Sigmoid colon (tissue), 6 donors: ENCODE measurements at regions not wholly inside any gene's neighbourhood (a gene's known extent, or its start where the extent isn't known, plus 50 kb on each side); places are given as distances from the start of the nearest gene placed in this dataset.
A peak's percentile ranks its signal among the peaks of the same experiment; 100 is the strongest.

Source experiments
- DNase-seq: peaks from one replicate; pipeline ENCODE4 v3.0.0-alpha.2; 2019
- H3K27ac ChIP-seq, 4 donors: fragments of 200-600 bp; sonication (generic); one replicate each; pipeline ENCODE4 v1.5.1; 2016 to 2019; ENCODE audit warnings: mild to moderate bottlenecking in 1 of 4
- H3K27me3 ChIP-seq, 3 donors: fragments of 200-600 bp; sonication (generic); one replicate each; pipeline ENCODE4 v1.5.1; 2019; ENCODE audit warnings: mild to moderate bottlenecking in 1 of 3
- H3K36me3 ChIP-seq, 4 donors: fragments of 200-600 bp; sonication (generic); one replicate each; pipeline ENCODE4 v1.5.1; 2016 to 2019
- H3K4me1 ChIP-seq, 4 donors: fragments of 200-600 bp; sonication (generic); one replicate each; pipeline ENCODE4 v1.5.1; 2017 to 2019
- H3K4me3 ChIP-seq, 4 donors: fragments of 200-600 bp; sonication (generic); one replicate each; pipeline ENCODE4 v1.5.1; 2017 to 2019; ENCODE audit warnings: mild to moderate bottlenecking in 2 of 4, moderate library complexity in 1 of 4
- H3K9me3 ChIP-seq, 4 donors: fragments of 200-600 bp in 3 of 4; sonication (generic) in 3 of 4; one replicate each; pipeline versions ENCODE4 v1.5.1 to v1.6.1; 2013 to 2019
- EP300 ChIP-seq, 4 donors: sonication (generic); formaldehyde crosslinking; IDR thresholded peaks; one replicate each; pipeline ENCODE4 v1.6.1; 2017; ENCODE audit warnings: antibody characterized with exemption in 4 of 4
- POLR2A ChIP-seq, 2 donors: fragments of 450-650 bp; IDR thresholded peaks; one replicate each; pipeline ENCODE4 v1.6.1; 2016; ENCODE audit warnings: antibody characterized with exemption in 2 of 2, mild to moderate bottlenecking in 2 of 2, moderate library complexity in 2 of 2
- POLR2AphosphoS5 ChIP-seq, 4 donors: sonication (generic); formaldehyde crosslinking; IDR thresholded peaks; one replicate each; pipeline ENCODE4 v1.6.1; 2017; ENCODE audit warnings: antibody characterized with exemption in 4 of 4
- WGBS, 2 donors: extraction: QIAGEN DNeasy Blood & Tissue Kit; methylation state at CpG; one replicate each; pipeline ENCODE4 v1.1.7; 2013; 5-methylcytosine and 5-hydroxymethylcytosine counted together
- intact Hi-C: fragments of 100-400 bp; cut with DNase I; formaldehyde crosslinking; loops from one replicate; pipeline ENCODE4 v1.15.1; 2023
- TF ChIP-seq, protein P1 (sequence below), 4 experiments: fragments of 450-650 bp in 3 of 4; fragments of 200-600 bp in 1 of 4; IDR thresholded peaks; one replicate each; pipeline ENCODE4 v1.5.1; 2016 to 2019; ENCODE audit warnings: antibody characterized with exemption in 4 of 4, mild to moderate bottlenecking in 3 of 4, moderate library complexity in 2 of 4
- donor health status: healthy with polysubstance abuse.
- donor health status: healthy.

GRCh38 chr1:229854620-229855019 lies 212.4 kb upstream of the GALNT2 start:
- TF ChIP-seq POLR2AphosphoS5 (IDR thresholded peaks at IDR 0.05) (no peak), EP300 (IDR thresholded peaks at IDR 0.05) (no peak), POLR2A (IDR thresholded peaks at IDR 0.05) (no peak)
- TF ChIP-seq, protein P1, sequence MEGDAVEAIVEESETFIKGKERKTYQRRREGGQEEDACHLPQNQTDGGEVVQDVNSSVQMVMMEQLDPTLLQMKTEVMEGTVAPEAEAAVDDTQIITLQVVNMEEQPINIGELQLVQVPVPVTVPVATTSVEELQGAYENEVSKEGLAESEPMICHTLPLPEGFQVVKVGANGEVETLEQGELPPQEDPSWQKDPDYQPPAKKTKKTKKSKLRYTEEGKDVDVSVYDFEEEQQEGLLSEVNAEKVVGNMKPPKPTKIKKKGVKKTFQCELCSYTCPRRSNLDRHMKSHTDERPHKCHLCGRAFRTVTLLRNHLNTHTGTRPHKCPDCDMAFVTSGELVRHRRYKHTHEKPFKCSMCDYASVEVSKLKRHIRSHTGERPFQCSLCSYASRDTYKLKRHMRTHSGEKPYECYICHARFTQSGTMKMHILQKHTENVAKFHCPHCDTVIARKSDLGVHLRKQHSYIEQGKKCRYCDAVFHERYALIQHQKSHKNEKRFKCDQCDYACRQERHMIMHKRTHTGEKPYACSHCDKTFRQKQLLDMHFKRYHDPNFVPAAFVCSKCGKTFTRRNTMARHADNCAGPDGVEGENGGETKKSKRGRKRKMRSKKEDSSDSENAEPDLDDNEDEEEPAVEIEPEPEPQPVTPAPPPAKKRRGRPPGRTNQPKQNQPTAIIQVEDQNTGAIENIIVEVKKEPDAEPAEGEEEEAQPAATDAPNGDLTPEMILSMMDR (IDR thresholded peaks at IDR 0.05), result no peak
- DNase-seq, result no peak
- Histone ChIP-seq H3K4me3 (no peak overlapping the region), H3K27ac (no peak overlapping the region), H3K36me3 (no peaks in the 10 kb centered on the region), H3K9me3 (no peaks in the 10 kb centered on the region), H3K27me3 (no peaks in the 10 kb centered on the region), H3K4me1 (no peaks in the 10 kb centered on the region)
- WGBS, 2 donors, result 91 to 96% methylated on average over 1 of the region's 1 CpG
- intact Hi-C loops, result no loop called here

GRCh38 chr1:229856009-229856650 lies 210.9 kb upstream of the GALNT2 start:
- no peaks in the 10 kb centered on the region for H3K9me3 ChIP-seq
- no peak for DNase-seq
- intact Hi-C loops, result no loop called here
- WGBS, 2 donors, result 32 to 66% methylated on average over 7 of the region's 7 CpGs
- no peaks in the 10 kb centered on the region for H3K36me3 ChIP-seq
- TF ChIP-seq POLR2A (IDR thresholded peaks at IDR 0.05), result no peak
- TF ChIP-seq POLR2AphosphoS5 (IDR thresholded peaks at IDR 0.05), result no peak
- TF ChIP-seq, protein P1 (IDR thresholded peaks at IDR 0.05), result no peak
- no peak for TF ChIP-seq EP300 (IDR thresholded peaks at IDR 0.05)
- no peak overlapping the region for H3K27ac ChIP-seq
- H3K27me3 ChIP-seq, result no peaks in the 10 kb centered on the region
- H3K4me3 ChIP-seq, result peak overlapping the region in 1 of 4 donors; percentile 5
- H3K4me1 ChIP-seq, result no peaks in the 10 kb centered on the region

DNA sequence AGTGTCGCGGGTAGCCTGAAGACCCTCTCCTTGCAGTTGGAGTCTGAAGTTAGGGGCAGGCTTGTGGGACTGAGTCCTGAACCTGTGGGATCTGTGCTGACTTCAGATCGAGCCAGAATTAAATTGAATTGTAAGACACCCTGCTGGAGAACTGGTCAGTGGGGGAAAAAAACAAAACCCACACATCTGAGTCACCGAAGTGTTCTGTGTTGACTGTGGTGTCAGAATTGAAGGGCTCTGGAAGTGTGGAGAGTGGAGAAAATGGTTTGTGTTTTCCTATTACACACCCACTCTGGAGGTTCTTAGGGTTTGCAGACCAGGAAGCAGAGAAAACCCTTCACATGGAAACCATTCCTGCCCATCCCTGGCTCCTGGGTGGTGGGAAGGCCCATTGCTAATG lies 209.5 kb upstream of the GALNT2 start:
- Histone ChIP-seq H3K4me1 (peaks cover 0 to 12% (median 6%) of the 10 kb centered on the region in 4 donors), H3K27ac (no peak overlapping the region), H3K27me3 (no peaks in the 10 kb centered on the region), H3K9me3 (no peaks in the 10 kb centered on the region), H3K4me3 (no peak overlapping the region), H3K36me3 (no peaks in the 10 kb centered on the region)
- TF ChIP-seq POLR2AphosphoS5 (IDR thresholded peaks at IDR 0.05) (no peak), EP300 (IDR thresholded peaks at IDR 0.05) (no peak), POLR2A (IDR thresholded peaks at IDR 0.05) (no peak)
- TF ChIP-seq, protein P1 (IDR thresholded peaks at IDR 0.05), result no peak
- DNase-seq, result no peak
- 94 to 95% methylated on average over 4 of the region's 4 CpGs for WGBS, 2 donors
- intact Hi-C loops, result no loop called here

DNA sequence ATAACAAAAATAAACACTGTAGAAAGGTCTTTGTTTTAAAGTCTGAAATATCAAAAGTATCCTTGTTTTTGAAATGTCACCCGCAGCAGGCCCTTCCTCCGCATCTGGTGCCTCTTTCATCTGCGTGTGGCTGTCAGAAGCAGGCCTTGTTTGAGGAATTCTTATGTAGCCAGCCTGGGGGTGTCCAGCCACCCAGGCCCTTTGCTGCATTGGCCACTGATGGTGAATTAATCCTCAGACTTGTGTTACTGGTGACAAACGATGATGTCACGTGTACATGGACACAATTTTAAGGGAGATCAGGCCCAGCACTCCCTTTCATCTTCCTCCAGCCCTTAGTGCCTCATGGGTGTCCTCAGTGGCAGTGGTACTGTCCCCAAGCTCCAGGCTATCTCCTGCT lies 208.0 kb upstream of the GALNT2 start:
- no peak overlapping the region for H3K27ac ChIP-seq
- peaks cover 0 to 15% (median 6%) of the 10 kb centered on the region in 4 donors for H3K4me1 ChIP-seq
- no peak for DNase-seq
- H3K36me3 ChIP-seq, result no peaks in the 10 kb centered on the region
- no peaks in the 10 kb centered on the region for H3K9me3 ChIP-seq
- no peaks in the 10 kb centered on the region for H3K27me3 ChIP-seq
- 90 to 91% methylated on average over 5 of the region's 5 CpGs for WGBS, 2 donors
- intact Hi-C loops, result no loop called here
- no peak overlapping the region for H3K4me3 ChIP-seq
- no peak for TF ChIP-seq POLR2AphosphoS5 (IDR thresholded peaks at IDR 0.05)
- no peak for TF ChIP-seq POLR2A (IDR thresholded peaks at IDR 0.05)
- TF ChIP-seq, protein P1 (IDR thresholded peaks at IDR 0.05), result no peak
- TF ChIP-seq EP300 (IDR thresholded peaks at IDR 0.05), result no peak

GRCh38 chr1:229860926-229861325 lies 206.1 kb upstream of the GALNT2 start:
- intact Hi-C loops, result no loop called here
- TF ChIP-seq EP300 (IDR thresholded peaks at IDR 0.05) (no peak), POLR2A (IDR thresholded peaks at IDR 0.05) (no peak), POLR2AphosphoS5 (IDR thresholded peaks at IDR 0.05) (no peak)
- TF ChIP-seq, protein P1 (IDR thresholded peaks at IDR 0.05), result no peak
- no peak for DNase-seq
- no peaks in the 10 kb centered on the region for H3K36me3 ChIP-seq
- H3K9me3 ChIP-seq, result no peaks in the 10 kb centered on the region
- peaks cover 0 to 21% (median 7%) of the 10 kb centered on the region in 4 donors for H3K4me1 ChIP-seq
- H3K4me3 ChIP-seq, result no peak overlapping the region
- 76 to 86% methylated on average over 6 of the region's 6 CpGs for WGBS, 2 donors
- no peak overlapping the region for H3K27ac ChIP-seq
- H3K27me3 ChIP-seq, result no peaks in the 10 kb centered on the region
